Mesothelial cell of epicardium (in vitro differentiated cells): ENCODE measurements at regions not wholly inside any gene's neighbourhood (a gene's known extent, or its start where the extent isn't known, plus 50 kb on each side); places are given as distances from the start of the nearest gene placed in this dataset.

Experiments used
- DNase-seq, 2 experiments: peaks; one replicate each; pipeline ENCODE4 v3.0.0; 2021; ENCODE audit warnings: low spot score in 2 of 2; ENCODE audit not compliant: unreplicated experiment in 2 of 2
- H3K27ac Mint-ChIP-seq: 2 replicates; pipeline ENCODE4 v1.8.0; 2021; ENCODE audit warnings: mixed read lengths
- H3K27me3 Mint-ChIP-seq: 2 replicates; pipeline ENCODE4 v1.8.0; 2021; ENCODE audit warnings: low read depth, mixed read lengths
- H3K36me3 Mint-ChIP-seq: 2 replicates; pipeline ENCODE4 v1.8.0; 2021; ENCODE audit warnings: mixed read lengths
- H3K4me1 Mint-ChIP-seq: 2 replicates; pipeline ENCODE4 v1.8.0; 2021; ENCODE audit warnings: mixed read lengths
- H3K4me3 Mint-ChIP-seq: 2 replicates; pipeline ENCODE4 v1.8.0; 2021; ENCODE audit warnings: mild to moderate bottlenecking, moderate library complexity, mixed read lengths
- H3K9me3 Mint-ChIP-seq: 2 replicates; pipeline ENCODE4 v1.8.0; 2021; ENCODE audit warnings: mixed read lengths
- TF ChIP-seq, protein P1 (sequence below): fragments of 200-600 bp; sonication (generic); IDR thresholded peaks from one replicate; pipeline ENCODE4 v1.5.0; 2021; ENCODE audit warnings: antibody characterized with exemption; ENCODE audit not compliant: unreplicated experiment

DNA sequence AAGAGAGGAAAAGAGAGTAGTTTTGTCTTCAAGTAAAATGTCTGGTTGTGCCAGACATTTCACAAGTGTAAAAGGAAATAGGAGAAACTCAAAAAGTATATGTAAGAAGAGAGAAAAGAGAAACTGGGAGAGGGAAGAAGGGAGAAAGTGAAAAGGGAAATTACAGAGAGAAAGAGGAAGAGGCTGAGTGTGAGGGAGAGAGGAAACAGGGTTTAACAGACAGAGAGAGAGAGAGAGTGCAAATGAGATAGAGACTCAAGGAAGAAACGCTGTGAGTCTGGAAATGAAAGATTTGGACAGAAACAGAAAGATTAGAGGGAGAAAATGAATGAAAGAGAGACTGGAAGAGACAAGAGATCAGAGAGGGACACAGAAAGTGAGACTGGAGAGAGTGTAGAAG, 806.2 kb downstream of the PLA2G4A start:
- Mint-ChIP-seq H3K27ac (no peak overlapping the region), H3K4me1 (no peaks in the 10 kb centered on the region), H3K36me3 (peaks cover 6% of the 10 kb centered on the region), H3K4me3 (no peak overlapping the region), H3K27me3 (no peaks in the 10 kb centered on the region), H3K9me3 (peaks cover 54% of the 10 kb centered on the region)
- TF ChIP-seq, protein P1, sequence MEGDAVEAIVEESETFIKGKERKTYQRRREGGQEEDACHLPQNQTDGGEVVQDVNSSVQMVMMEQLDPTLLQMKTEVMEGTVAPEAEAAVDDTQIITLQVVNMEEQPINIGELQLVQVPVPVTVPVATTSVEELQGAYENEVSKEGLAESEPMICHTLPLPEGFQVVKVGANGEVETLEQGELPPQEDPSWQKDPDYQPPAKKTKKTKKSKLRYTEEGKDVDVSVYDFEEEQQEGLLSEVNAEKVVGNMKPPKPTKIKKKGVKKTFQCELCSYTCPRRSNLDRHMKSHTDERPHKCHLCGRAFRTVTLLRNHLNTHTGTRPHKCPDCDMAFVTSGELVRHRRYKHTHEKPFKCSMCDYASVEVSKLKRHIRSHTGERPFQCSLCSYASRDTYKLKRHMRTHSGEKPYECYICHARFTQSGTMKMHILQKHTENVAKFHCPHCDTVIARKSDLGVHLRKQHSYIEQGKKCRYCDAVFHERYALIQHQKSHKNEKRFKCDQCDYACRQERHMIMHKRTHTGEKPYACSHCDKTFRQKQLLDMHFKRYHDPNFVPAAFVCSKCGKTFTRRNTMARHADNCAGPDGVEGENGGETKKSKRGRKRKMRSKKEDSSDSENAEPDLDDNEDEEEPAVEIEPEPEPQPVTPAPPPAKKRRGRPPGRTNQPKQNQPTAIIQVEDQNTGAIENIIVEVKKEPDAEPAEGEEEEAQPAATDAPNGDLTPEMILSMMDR = no peak
- no peak for DNase-seq

DNA sequence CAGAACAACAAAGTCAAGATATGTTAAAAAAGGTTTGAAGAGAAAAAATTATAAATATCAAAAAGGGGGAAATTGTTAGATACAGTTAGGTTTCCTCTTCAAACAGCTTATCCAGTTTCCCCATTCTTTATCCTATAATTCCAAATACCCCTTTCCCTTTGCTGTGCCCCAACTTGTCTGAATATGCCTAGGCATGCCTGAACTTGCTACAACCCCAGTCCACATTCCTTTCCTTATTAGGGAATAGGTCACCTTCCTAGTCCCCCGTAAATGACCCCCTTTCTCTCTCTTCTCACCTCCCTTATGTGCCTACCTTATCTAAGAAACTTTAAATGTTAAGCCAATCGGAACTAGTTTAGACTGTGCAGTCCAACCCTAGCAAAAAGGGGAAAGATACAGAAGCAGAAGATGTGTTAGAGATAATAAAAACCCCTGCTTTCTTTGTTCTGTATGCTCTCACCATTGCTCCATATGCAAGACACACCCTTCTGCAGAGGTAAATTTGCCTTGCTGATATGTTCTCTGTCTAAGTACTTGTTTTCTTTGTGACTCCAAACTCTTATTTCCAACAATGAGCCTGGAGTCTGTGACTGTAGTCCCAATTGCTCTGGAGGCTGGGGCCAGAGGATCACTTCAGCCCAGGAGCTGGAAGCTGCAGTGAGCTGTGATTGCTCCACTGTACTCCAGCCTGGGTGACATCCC, 810.1 kb downstream of the PLA2G4A start:
- peaks cover 39% of the 10 kb centered on the region for H3K9me3 Mint-ChIP-seq
- TF ChIP-seq, protein P1 = no peak
- H3K27ac Mint-ChIP-seq = no peak overlapping the region
- peaks cover 2% of the 10 kb centered on the region for H3K4me1 Mint-ChIP-seq
- H3K4me3 Mint-ChIP-seq = no peak overlapping the region
- no peaks in the 10 kb centered on the region for H3K36me3 Mint-ChIP-seq
- H3K27me3 Mint-ChIP-seq = no peaks in the 10 kb centered on the region
- DNase-seq = no peak

DNA sequence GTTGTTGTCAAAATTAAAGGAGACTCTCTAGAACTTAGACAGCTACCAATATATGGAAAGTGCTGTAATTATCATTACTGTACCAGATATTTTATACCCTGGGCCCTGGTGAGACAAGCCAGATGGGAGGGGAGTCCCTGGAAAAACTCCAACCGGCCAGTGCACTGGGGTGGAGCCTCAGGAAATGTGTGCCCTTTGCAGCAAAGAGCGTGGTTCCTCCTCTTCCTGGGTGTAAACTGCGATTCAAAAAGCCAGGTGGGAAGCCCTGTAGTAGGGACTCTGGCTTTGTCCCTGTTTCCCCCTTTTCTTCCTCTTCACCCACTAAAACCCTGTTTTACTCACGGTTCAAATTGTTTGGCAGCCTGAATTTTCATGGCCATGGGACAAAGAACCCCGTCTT, 812.3 kb downstream of the PLA2G4A start:
- Mint-ChIP-seq H3K36me3 (no peaks in the 10 kb centered on the region), H3K27ac (no peak overlapping the region), H3K4me3 (no peak overlapping the region), H3K4me1 (peaks cover 2% of the 10 kb centered on the region), H3K9me3 (peaks cover 39% of the 10 kb centered on the region), H3K27me3 (no peaks in the 10 kb centered on the region)
- DNase-seq = no peak
- TF ChIP-seq, protein P1 = no peak

DNA sequence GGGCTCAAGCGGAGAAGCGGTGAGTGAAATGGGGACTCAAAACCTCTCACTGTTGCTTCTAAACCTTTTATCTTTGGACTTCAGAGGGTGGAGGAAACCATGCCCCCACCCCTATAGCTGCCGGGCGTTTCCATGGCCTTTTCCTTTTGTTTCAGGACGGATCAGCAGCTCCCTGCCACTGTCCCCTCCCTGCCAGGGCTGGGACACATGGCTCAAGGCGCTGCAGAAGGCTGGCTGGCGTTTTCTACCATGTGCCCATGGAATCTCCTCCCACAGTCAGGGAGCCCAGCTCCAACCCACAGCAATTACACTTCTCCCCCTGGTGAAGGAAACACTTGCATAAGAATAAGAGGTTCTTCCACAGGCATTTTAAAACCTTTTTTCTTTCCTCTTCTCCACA, 812.7 kb downstream of the PLA2G4A start:
- no peaks in the 10 kb centered on the region for H3K36me3 Mint-ChIP-seq
- H3K27ac Mint-ChIP-seq = no peak overlapping the region
- no peak for DNase-seq
- H3K4me1 Mint-ChIP-seq = peaks cover 2% of the 10 kb centered on the region
- TF ChIP-seq, protein P1 = no peak
- H3K4me3 Mint-ChIP-seq = no peak overlapping the region
- H3K27me3 Mint-ChIP-seq = no peaks in the 10 kb centered on the region
- peaks cover 37% of the 10 kb centered on the region for H3K9me3 Mint-ChIP-seq

DNA sequence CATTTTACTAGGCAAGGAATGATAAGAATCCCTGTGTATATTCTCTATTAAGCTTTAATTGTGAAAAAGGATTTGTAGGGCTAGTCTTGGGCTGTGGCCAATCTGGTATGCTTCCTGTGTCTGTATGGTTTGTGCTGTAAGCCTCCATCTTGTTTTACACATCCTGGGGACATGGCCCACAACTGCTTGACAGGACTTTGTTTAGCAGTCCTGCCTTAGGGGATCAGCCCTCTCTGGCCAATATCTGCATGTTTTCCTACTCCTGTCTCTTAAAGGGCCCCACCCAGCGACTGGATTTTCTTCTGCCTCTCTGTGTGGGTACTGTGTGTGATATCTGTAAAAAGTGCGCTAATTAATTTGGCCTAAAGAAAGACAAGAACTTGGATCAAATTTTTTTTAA, 813.2 kb downstream of the PLA2G4A start:
- Mint-ChIP-seq H3K36me3 (no peaks in the 10 kb centered on the region), H3K27ac (no peak overlapping the region), H3K4me1 (peaks cover 2% of the 10 kb centered on the region), H3K9me3 (peaks cover 33% of the 10 kb centered on the region), H3K4me3 (no peak overlapping the region), H3K27me3 (no peaks in the 10 kb centered on the region)
- no peak for DNase-seq
- TF ChIP-seq, protein P1 = no peak

DNA sequence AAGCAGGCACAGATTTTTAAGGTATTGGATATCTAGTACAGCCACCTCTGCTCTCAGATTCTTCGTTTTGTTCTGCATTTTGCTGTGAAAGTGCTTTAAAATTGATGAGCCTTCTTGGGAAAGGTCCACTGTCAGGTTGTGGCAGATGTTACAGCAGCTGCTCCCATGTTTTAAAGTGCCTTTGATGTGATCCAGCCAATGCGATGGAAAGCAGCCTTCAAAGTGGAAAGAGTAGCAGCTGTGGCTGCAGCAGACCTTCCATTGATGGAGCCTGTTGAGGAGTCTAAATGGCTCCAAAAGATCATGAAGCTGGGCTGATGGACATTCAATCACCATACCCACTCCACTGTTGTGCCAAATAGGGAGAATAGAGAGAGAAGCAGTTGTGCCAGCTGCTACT, 816.9 kb downstream of the PLA2G4A start:
- Mint-ChIP-seq H3K27me3 (no peaks in the 10 kb centered on the region), H3K9me3 (peaks cover 2% of the 10 kb centered on the region), H3K27ac (no peak overlapping the region), H3K4me3 (no peak overlapping the region), H3K4me1 (peaks cover 11% of the 10 kb centered on the region), H3K36me3 (no peaks in the 10 kb centered on the region)
- TF ChIP-seq, protein P1 = no peak
- no peak for DNase-seq
